ENCODE measurements at regions not wholly inside any gene's neighbourhood (a gene's known extent, or its start where the extent isn't known, plus 50 kb on each side); places are given as distances from the start of the nearest gene placed in this dataset.

DNA sequence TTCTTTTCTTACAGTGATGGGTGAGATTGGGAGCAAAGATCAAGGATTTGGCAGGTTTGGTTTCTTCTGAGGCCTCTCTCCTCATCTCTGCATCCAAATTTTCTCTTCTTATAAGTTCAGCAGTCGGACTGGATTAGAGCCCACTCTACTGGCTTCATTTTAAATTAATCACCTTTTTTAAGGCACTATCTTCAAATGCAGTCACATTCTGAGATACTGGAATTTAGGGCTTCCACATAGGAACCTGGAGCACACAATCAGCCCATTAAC lies 56.5 kb upstream of the PLSCR4 start:
- Histone ChIP-seq H3K27ac (ENCODE audit: low read depth, low read length, poor library complexity, severe bottlenecking) (no peak overlapping the region), H3K9me3 (ENCODE audit: low read length) (no peaks in the 10 kb centered on the region), H3K9ac (ENCODE audit: low read length) (no peak overlapping the region), H3K9me2 (ENCODE audit: low read depth, low read length) (no peaks in the 10 kb centered on the region), H3K4me2 (ENCODE audit: low read length) (no peak overlapping the region), H3K79me2 (ENCODE audit: insufficient read depth, low read length) (no peaks in the 10 kb centered on the region), H3F3A (ENCODE audit: insufficient read depth, low read length) (no peaks in the 10 kb centered on the region), H3K27me3 (ENCODE audit: insufficient read depth, low read length) (no peaks in the 10 kb centered on the region), H3K4me1 (ENCODE audit: insufficient read depth, low read length, severe bottlenecking) (no peaks in the 10 kb centered on the region), H2AFZ (ENCODE audit: low read length) (no peak overlapping the region), H3K36me3 (ENCODE audit: insufficient read depth, low read length) (no peaks in the 10 kb centered on the region), H4K20me1 (ENCODE audit: insufficient read depth, low read length) (no peaks in the 10 kb centered on the region), H3K4me3 (ENCODE audit: low read depth, low read length, poor library complexity, severe bottlenecking) (no peak overlapping the region)
- no peak for TF ChIP-seq EZH2 (IDR thresholded peaks at IDR 0.05; ENCODE audit: borderline replicate concordance, low read length)
- TF ChIP-seq, protein P1, sequence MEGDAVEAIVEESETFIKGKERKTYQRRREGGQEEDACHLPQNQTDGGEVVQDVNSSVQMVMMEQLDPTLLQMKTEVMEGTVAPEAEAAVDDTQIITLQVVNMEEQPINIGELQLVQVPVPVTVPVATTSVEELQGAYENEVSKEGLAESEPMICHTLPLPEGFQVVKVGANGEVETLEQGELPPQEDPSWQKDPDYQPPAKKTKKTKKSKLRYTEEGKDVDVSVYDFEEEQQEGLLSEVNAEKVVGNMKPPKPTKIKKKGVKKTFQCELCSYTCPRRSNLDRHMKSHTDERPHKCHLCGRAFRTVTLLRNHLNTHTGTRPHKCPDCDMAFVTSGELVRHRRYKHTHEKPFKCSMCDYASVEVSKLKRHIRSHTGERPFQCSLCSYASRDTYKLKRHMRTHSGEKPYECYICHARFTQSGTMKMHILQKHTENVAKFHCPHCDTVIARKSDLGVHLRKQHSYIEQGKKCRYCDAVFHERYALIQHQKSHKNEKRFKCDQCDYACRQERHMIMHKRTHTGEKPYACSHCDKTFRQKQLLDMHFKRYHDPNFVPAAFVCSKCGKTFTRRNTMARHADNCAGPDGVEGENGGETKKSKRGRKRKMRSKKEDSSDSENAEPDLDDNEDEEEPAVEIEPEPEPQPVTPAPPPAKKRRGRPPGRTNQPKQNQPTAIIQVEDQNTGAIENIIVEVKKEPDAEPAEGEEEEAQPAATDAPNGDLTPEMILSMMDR (IDR thresholded peaks at IDR 0.05; ENCODE audit: low read length), result no peak

DNA sequence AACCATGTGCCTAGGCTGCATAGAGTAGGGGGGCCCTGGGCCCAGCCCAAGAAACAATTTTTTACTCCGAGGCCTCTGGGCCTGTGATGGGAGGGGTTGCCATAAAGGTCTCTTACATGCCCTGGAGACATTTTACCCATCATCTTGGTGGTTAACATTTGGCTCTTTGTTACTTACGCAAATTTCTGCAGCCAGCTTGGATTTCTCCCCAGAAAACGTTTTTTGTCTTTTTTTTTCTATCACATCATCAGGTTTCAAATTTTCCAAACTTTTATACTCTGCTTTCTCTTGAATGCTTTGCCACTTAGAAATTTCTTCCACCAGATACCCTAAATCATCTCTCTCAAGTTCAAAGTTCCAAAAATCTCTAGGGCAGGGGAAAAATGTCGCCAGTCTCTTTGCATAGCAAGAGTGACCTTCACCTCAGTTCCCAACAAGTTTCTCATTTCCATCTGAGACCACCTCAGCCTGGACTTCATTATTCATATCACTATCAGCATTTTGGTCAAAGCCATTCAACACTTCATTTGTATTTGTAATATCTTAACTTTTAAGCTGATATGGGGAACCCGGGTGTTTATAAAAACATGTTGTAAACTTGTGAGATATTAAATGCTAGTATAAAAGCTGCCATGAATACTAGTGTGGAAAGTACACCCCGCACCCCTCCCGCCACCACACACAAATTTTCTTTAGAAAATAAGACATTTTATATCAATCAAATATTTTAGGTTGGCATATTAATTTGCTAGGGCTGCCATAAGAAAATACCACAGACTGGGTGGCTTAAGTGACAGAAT lies 56.0 kb upstream of the PLSCR4 start:
- H3K4me3 ChIP-seq (ENCODE audit: low read depth, low read length, poor library complexity, severe bottlenecking), result no peak overlapping the region
- no peaks in the 10 kb centered on the region for H3K79me2 ChIP-seq (ENCODE audit: insufficient read depth, low read length)
- no peak overlapping the region for H3K27ac ChIP-seq (ENCODE audit: low read depth, low read length, poor library complexity, severe bottlenecking)
- TF ChIP-seq, protein P1 (IDR thresholded peaks at IDR 0.05; ENCODE audit: low read length), result no peak
- no peak for TF ChIP-seq EZH2 (IDR thresholded peaks at IDR 0.05; ENCODE audit: borderline replicate concordance, low read length)
- H3K4me1 ChIP-seq (ENCODE audit: insufficient read depth, low read length, severe bottlenecking), result no peaks in the 10 kb centered on the region
- H2AFZ ChIP-seq (ENCODE audit: low read length), result no peak overlapping the region
- H4K20me1 ChIP-seq (ENCODE audit: insufficient read depth, low read length), result no peaks in the 10 kb centered on the region
- no peaks in the 10 kb centered on the region for H3K9me3 ChIP-seq (ENCODE audit: low read length)
- no peak overlapping the region for H3K9ac ChIP-seq (ENCODE audit: low read length)
- H3F3A ChIP-seq (ENCODE audit: insufficient read depth, low read length), result no peaks in the 10 kb centered on the region
- no peaks in the 10 kb centered on the region for H3K36me3 ChIP-seq (ENCODE audit: insufficient read depth, low read length)
- no peaks in the 10 kb centered on the region for H3K9me2 ChIP-seq (ENCODE audit: low read depth, low read length)
- H3K4me2 ChIP-seq (ENCODE audit: low read length), result no peak overlapping the region
- H3K27me3 ChIP-seq (ENCODE audit: insufficient read depth, low read length), result no peaks in the 10 kb centered on the region

DNA sequence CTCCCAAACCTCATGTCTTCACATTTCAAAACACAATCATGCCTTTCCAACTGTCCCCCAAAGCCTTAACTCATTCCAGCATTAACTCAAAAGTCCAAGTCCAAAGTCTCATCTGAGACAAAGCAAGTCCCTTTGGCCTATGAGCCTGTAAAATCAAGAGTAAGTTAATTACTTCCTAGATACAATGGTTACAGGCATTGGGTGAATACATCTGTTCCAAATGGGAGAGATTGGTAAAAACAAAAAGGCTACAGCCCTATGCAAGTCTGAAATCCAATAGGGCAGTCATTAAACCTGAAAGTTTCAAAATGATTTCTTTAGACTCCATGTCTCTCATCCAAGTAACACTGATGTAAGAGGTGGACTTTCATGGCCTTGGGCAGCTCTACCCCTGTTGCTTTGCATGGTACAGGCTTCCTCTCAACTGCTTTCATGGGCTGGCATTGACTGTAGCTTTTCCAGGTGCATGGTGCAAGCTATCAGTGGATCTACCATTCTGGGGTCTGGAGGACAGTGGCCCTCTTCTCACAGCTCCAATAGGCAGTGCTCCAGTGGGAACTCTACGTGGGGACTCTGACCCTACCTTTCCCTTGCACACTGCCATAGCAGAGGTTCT lies 55.0 kb upstream of the PLSCR4 start:
- H3K9me2 ChIP-seq (ENCODE audit: low read depth, low read length), result no peaks in the 10 kb centered on the region

More for the DNA sequence above, 55.0 kb upstream of the PLSCR4 start:
- Histone ChIP-seq H3F3A (ENCODE audit: insufficient read depth, low read length) (no peaks in the 10 kb centered on the region), H3K9ac (ENCODE audit: low read length) (no peak overlapping the region), H3K4me2 (ENCODE audit: low read length) (no peak overlapping the region), H3K79me2 (ENCODE audit: insufficient read depth, low read length) (no peaks in the 10 kb centered on the region), H2AFZ (ENCODE audit: low read length) (no peak overlapping the region), H3K27ac (ENCODE audit: low read depth, low read length, poor library complexity, severe bottlenecking) (no peak overlapping the region), H3K36me3 (ENCODE audit: insufficient read depth, low read length) (no peaks in the 10 kb centered on the region), H4K20me1 (ENCODE audit: insufficient read depth, low read length) (no peaks in the 10 kb centered on the region), H3K4me3 (ENCODE audit: low read depth, low read length, poor library complexity, severe bottlenecking) (no peak overlapping the region), H3K9me3 (ENCODE audit: low read length) (no peaks in the 10 kb centered on the region), H3K4me1 (ENCODE audit: insufficient read depth, low read length, severe bottlenecking) (no peaks in the 10 kb centered on the region), H3K27me3 (ENCODE audit: insufficient read depth, low read length) (no peaks in the 10 kb centered on the region)
- TF ChIP-seq, protein P1 (IDR thresholded peaks at IDR 0.05; ENCODE audit: low read length), result no peak
- no peak for TF ChIP-seq EZH2 (IDR thresholded peaks at IDR 0.05; ENCODE audit: borderline replicate concordance, low read length)
